ENCODE measurements at regions not wholly inside any gene's neighbourhood (a gene's known extent, or its start where the extent isn't known, plus 50 kb on each side); places are given as distances from the start of the nearest gene placed in this dataset.

GRCh38 chr5:60256546-60256945 lies 363.0 kb upstream of the PDE4D start:
- ATAC-seq, result no peak

- no peak for ATAC-seq
Observed at GRCh38 chr5:60248901-60249300, 355.4 kb upstream of the PDE4D start.

GRCh38 chr5:60243713-60244112 lies 350.2 kb upstream of the PDE4D start:
- no peak for ATAC-seq

GRCh38 chr5:60232036-60232795 lies 338.7 kb upstream of the PDE4D start:
- ATAC-seq, result no peak

- no peak for ATAC-seq
Observed at GRCh38 chr5:60230456-60230855, 336.9 kb upstream of the PDE4D start.

- no peak for ATAC-seq
Observed at GRCh38 chr5:60229691-60230185, 336.2 kb upstream of the PDE4D start.

GRCh38 chr5:60228676-60229075 lies 335.1 kb upstream of the PDE4D start:
- ATAC-seq, result no peak

GRCh38 chr5:60226128-60226527 lies 332.6 kb upstream of the PDE4D start:
- no peak for ATAC-seq

GRCh38 chr5:60223342-60223741 lies 329.8 kb upstream of the PDE4D start:
- ATAC-seq, result no peak

GRCh38 chr5:60219921-60220320 lies 326.4 kb upstream of the PDE4D start:
- no peak for ATAC-seq

GRCh38 chr5:60210810-60211209 lies 317.3 kb upstream of the PDE4D start:
- ATAC-seq, result no peak

- ATAC-seq, result no peak
Observed at GRCh38 chr5:60209146-60209840, 315.8 kb upstream of the PDE4D start.

- no peak for ATAC-seq
Observed at GRCh38 chr5:60208716-60209115, 315.2 kb upstream of the PDE4D start.

- no peak for ATAC-seq
Observed at GRCh38 chr5:60207040-60207439, 313.5 kb upstream of the PDE4D start.

- no peak for ATAC-seq
Observed at GRCh38 chr5:60206234-60206633, 312.7 kb upstream of the PDE4D start.

- no peak for ATAC-seq
Observed at GRCh38 chr5:60205071-60205470, 311.5 kb upstream of the PDE4D start.

GRCh38 chr5:60196385-60197113 lies 303.0 kb upstream of the PDE4D start:
- ATAC-seq, result peak; percentile 91

- no peak for ATAC-seq
Observed at GRCh38 chr5:60195551-60195950, 302.0 kb upstream of the PDE4D start.

GRCh38 chr5:60195083-60195482 lies 301.6 kb upstream of the PDE4D start:
- ATAC-seq, result no peak

- ATAC-seq, result no peak
Observed at GRCh38 chr5:60185231-60186099, 291.9 kb upstream of the PDE4D start.

- ATAC-seq, result no peak
Observed at GRCh38 chr5:60184606-60185005, 291.1 kb upstream of the PDE4D start.

GRCh38 chr5:60183881-60184280 lies 290.4 kb upstream of the PDE4D start:
- ATAC-seq, result no peak
